GM19351 (cell line): ENCODE measurements at regions not wholly inside any gene's neighbourhood (a gene's known extent, or its start where the extent isn't known, plus 50 kb on each side); places are given as distances from the start of the nearest gene placed in this dataset.

Source experiments
- ATAC-seq: cut with Tn5 transposase; IDR thresholded peaks from one replicate; pipeline ENCODE4 v1.9.1; 2021; ENCODE audit warnings: mild to moderate bottlenecking, moderate library complexity; ENCODE audit not compliant: unreplicated experiment

GRCh38 chr13:87872813-87873212 lies 201.6 kb downstream of the SLITRK5 start:
- no peak for ATAC-seq

- ATAC-seq, result no peak
Measured at GRCh38 chr13:87877477-87877876, 206.3 kb downstream of the SLITRK5 start.

GRCh38 chr13:87878706-87879105 lies 207.5 kb downstream of the SLITRK5 start:
- no peak for ATAC-seq

- no peak for ATAC-seq
Measured at GRCh38 chr13:87884884-87885283, 213.7 kb downstream of the SLITRK5 start.

GRCh38 chr13:87887459-87888123 lies 216.4 kb downstream of the SLITRK5 start:
- no peak for ATAC-seq

GRCh38 chr13:87889254-87889653 lies 218.1 kb downstream of the SLITRK5 start:
- ATAC-seq, result no peak

- no peak for ATAC-seq
Measured at GRCh38 chr13:87893186-87893585, 222.0 kb downstream of the SLITRK5 start.

GRCh38 chr13:87894059-87894458 lies 222.9 kb downstream of the SLITRK5 start:
- ATAC-seq, result no peak

- ATAC-seq, result no peak
Measured at GRCh38 chr13:87903553-87903952, 232.4 kb downstream of the SLITRK5 start.

- ATAC-seq, result no peak
Measured at GRCh38 chr13:87906411-87906810, 235.2 kb downstream of the SLITRK5 start.

- no peak for ATAC-seq
Measured at GRCh38 chr13:87907202-87907601, 236.0 kb downstream of the SLITRK5 start.

- no peak for ATAC-seq
Measured at GRCh38 chr13:87919956-87920355, 248.8 kb downstream of the SLITRK5 start.

- no peak for ATAC-seq
Measured at GRCh38 chr13:87923753-87924152, 252.6 kb downstream of the SLITRK5 start.

GRCh38 chr13:87925006-87925405 lies 253.8 kb downstream of the SLITRK5 start:
- ATAC-seq, result no peak

GRCh38 chr13:87940776-87941175 lies 269.6 kb downstream of the SLITRK5 start:
- ATAC-seq, result no peak

- no peak for ATAC-seq
Measured at GRCh38 chr13:87941226-87941625, 270.1 kb downstream of the SLITRK5 start.

- ATAC-seq, result no peak
Measured at GRCh38 chr13:87942205-87942604, 271.0 kb downstream of the SLITRK5 start.

GRCh38 chr13:87944038-87944437 lies 272.9 kb downstream of the SLITRK5 start:
- no peak for ATAC-seq

GRCh38 chr13:87952377-87952776 lies 281.2 kb downstream of the SLITRK5 start:
- ATAC-seq, result no peak

- no peak for ATAC-seq
Measured at GRCh38 chr13:87953381-87953780, 282.2 kb downstream of the SLITRK5 start.

- no peak for ATAC-seq
Measured at GRCh38 chr13:87954091-87954490, 282.9 kb downstream of the SLITRK5 start.

GRCh38 chr13:87961546-87961945 lies 290.4 kb downstream of the SLITRK5 start:
- no peak for ATAC-seq

GRCh38 chr13:87972568-87972967 lies 301.4 kb downstream of the SLITRK5 start:
- no peak for ATAC-seq
